Germinal center (tissue), 1 donor: ENCODE measurements at regions not wholly inside any gene's neighbourhood (a gene's known extent, or its start where the extent isn't known, plus 50 kb on each side); places are given as distances from the start of the nearest gene placed in this dataset.

Experiments
- DNase-seq: peaks from one replicate; pipeline ENCODE4 v3.0.0; 2012; ENCODE audit warnings: mixed read lengths, low spot score

GRCh38 chr13:34561033-34561432 is 381.0 kb upstream of the NBEA start:
- DNase-seq = no peak

GRCh38 chr13:34567597-34567996 is 374.5 kb upstream of the NBEA start:
- DNase-seq = no peak

GRCh38 chr13:34570698-34571353 is 371.2 kb upstream of the NBEA start:
- no peak for DNase-seq

GRCh38 chr13:34571716-34572115 is 370.4 kb upstream of the NBEA start:
- DNase-seq = no peak

GRCh38 chr13:34577051-34577450 is 365.0 kb upstream of the NBEA start:
- no peak for DNase-seq

- DNase-seq = no peak
These were observed 363.6 kb upstream of the NBEA start for GRCh38 chr13:34578471-34578870.

- no peak for DNase-seq
These were observed 363.2 kb upstream of the NBEA start for GRCh38 chr13:34578917-34579316.

GRCh38 chr13:34583181-34583580 is 358.9 kb upstream of the NBEA start:
- no peak for DNase-seq

- no peak for DNase-seq
These were observed 354.5 kb upstream of the NBEA start for GRCh38 chr13:34587576-34587975.

- no peak for DNase-seq
These were observed 353.7 kb upstream of the NBEA start for GRCh38 chr13:34588362-34588761.

GRCh38 chr13:34589581-34589980 is 352.5 kb upstream of the NBEA start:
- no peak for DNase-seq

- no peak for DNase-seq
These were observed 350.9 kb upstream of the NBEA start for GRCh38 chr13:34591129-34591528.

GRCh38 chr13:34591900-34592529 is 350.1 kb upstream of the NBEA start:
- no peak for DNase-seq

- DNase-seq = no peak
These were observed 348.4 kb upstream of the NBEA start for GRCh38 chr13:34593658-34594057.

GRCh38 chr13:34594507-34594906 is 347.6 kb upstream of the NBEA start:
- DNase-seq = no peak

- DNase-seq = no peak
These were observed 333.7 kb upstream of the NBEA start for GRCh38 chr13:34608331-34608730.

GRCh38 chr13:34611671-34612070 is 330.4 kb upstream of the NBEA start:
- DNase-seq = no peak

GRCh38 chr13:34617473-34618083 is 324.5 kb upstream of the NBEA start:
- DNase-seq = no peak

GRCh38 chr13:34618654-34619053 is 323.4 kb upstream of the NBEA start:
- no peak for DNase-seq

GRCh38 chr13:34619326-34619725 is 322.7 kb upstream of the NBEA start:
- DNase-seq = no peak

- DNase-seq = no peak
These were observed 321.8 kb upstream of the NBEA start for GRCh38 chr13:34620074-34620850.

GRCh38 chr13:34620862-34621261 is 321.2 kb upstream of the NBEA start:
- no peak for DNase-seq

- DNase-seq = no peak
These were observed 318.7 kb upstream of the NBEA start for GRCh38 chr13:34623331-34623730.
